ENCODE measurements at regions not wholly inside any gene's neighbourhood (a gene's known extent, or its start where the extent isn't known, plus 50 kb on each side); places are given as distances from the start of the nearest gene placed in this dataset.
A peak's percentile ranks its signal among the peaks of the same experiment; 100 is the strongest.

GRCh38 chr10:56722912-56723311 is 361.9 kb upstream of the ZWINT start:
- no peak for DNase-seq

- no peak for DNase-seq
Observed at GRCh38 chr10:56715262-56715661, 354.2 kb upstream of the ZWINT start.

- DNase-seq = no peak
Observed at GRCh38 chr10:56698506-56698905, 337.4 kb upstream of the ZWINT start.

GRCh38 chr10:56679578-56679977 is 318.5 kb upstream of the ZWINT start:
- no peak for DNase-seq

- no peak for DNase-seq
Observed at GRCh38 chr10:56662765-56663447, 301.8 kb upstream of the ZWINT start.

GRCh38 chr10:56653289-56653688 is 292.2 kb upstream of the ZWINT start:
- no peak for DNase-seq

GRCh38 chr10:56646329-56647111 is 285.5 kb upstream of the ZWINT start:
- DNase-seq = no peak

- no peak for DNase-seq
Observed at GRCh38 chr10:56633876-56634452, 272.9 kb upstream of the ZWINT start.

GRCh38 chr10:56632537-56632936 is 271.5 kb upstream of the ZWINT start:
- no peak for DNase-seq

GRCh38 chr10:56624082-56624481 is 263.0 kb upstream of the ZWINT start:
- DNase-seq = no peak

GRCh38 chr10:56623064-56623463 is 262.0 kb upstream of the ZWINT start:
- no peak for DNase-seq

- peak in 2 of 3 donors; percentile 2 to 19 for DNase-seq
Observed at GRCh38 chr10:56622335-56622973, 261.4 kb upstream of the ZWINT start.

- DNase-seq = no peak
Observed at GRCh38 chr10:56606202-56606601, 245.1 kb upstream of the ZWINT start.

GRCh38 chr10:56605051-56605450 is 244.0 kb upstream of the ZWINT start:
- DNase-seq = no peak

GRCh38 chr10:56604624-56605023 is 243.6 kb upstream of the ZWINT start:
- no peak for DNase-seq

GRCh38 chr10:56599201-56599600 is 238.1 kb upstream of the ZWINT start:
- no peak for DNase-seq

- DNase-seq = no peak
Observed at GRCh38 chr10:56596257-56596656, 235.2 kb upstream of the ZWINT start.

GRCh38 chr10:56593120-56593519 is 232.1 kb upstream of the ZWINT start:
- DNase-seq = no peak

- DNase-seq = no peak
Observed at GRCh38 chr10:56586461-56586891, 225.4 kb upstream of the ZWINT start.

GRCh38 chr10:56585447-56586171 is 224.6 kb upstream of the ZWINT start:
- DNase-seq = no peak

GRCh38 chr10:56583316-56583715 is 222.3 kb upstream of the ZWINT start:
- DNase-seq = no peak

GRCh38 chr10:56567580-56567979 is 206.5 kb upstream of the ZWINT start:
- DNase-seq = no peak

- DNase-seq = no peak
Observed at GRCh38 chr10:56561336-56561735, 200.3 kb upstream of the ZWINT start.

Data from suppressor macrophage treated with lipopolysaccharide for 1 hour (primary cell).